NCI-H82 treated with DMSO at 0.1 percent for 48 hours (cell line): ENCODE measurements at regions not wholly inside any gene's neighbourhood (a gene's known extent, or its start where the extent isn't known, plus 50 kb on each side); places are given as distances from the start of the nearest gene placed in this dataset.

ENCODE experiments used
- DNase-seq: peaks from one replicate; lab custom pipeline; 2025; ENCODE audit not compliant: unreplicated experiment; lab: John Stamatoyannopoulos, UW

DNA sequence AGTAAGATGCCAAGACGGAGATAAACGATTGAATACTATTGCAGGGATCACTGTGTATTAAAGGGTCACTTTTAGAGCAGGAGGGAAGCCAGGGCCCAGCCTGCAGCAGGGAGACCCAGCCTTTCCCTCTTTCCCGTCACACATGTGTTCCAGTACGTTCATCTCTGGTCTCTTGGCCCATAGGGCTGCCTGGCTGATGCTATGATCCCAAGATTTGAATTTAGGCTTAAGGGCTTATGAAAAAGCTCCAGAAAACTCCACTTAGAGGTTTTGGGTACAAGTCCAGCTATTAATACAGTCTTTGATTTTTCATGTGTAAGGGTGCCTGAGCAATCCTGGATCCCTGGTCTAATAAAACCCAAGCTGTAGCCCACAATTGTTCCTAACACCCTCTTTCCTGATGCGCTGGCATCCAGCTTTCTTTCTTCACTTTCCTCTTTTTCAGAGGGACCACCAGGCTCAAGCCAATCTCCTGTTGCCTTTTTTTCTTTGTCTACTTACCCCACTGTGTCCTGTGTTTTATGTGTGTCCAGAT is 359.6 kb upstream of the USP24 start:
- DNase-seq: no peak

DNA sequence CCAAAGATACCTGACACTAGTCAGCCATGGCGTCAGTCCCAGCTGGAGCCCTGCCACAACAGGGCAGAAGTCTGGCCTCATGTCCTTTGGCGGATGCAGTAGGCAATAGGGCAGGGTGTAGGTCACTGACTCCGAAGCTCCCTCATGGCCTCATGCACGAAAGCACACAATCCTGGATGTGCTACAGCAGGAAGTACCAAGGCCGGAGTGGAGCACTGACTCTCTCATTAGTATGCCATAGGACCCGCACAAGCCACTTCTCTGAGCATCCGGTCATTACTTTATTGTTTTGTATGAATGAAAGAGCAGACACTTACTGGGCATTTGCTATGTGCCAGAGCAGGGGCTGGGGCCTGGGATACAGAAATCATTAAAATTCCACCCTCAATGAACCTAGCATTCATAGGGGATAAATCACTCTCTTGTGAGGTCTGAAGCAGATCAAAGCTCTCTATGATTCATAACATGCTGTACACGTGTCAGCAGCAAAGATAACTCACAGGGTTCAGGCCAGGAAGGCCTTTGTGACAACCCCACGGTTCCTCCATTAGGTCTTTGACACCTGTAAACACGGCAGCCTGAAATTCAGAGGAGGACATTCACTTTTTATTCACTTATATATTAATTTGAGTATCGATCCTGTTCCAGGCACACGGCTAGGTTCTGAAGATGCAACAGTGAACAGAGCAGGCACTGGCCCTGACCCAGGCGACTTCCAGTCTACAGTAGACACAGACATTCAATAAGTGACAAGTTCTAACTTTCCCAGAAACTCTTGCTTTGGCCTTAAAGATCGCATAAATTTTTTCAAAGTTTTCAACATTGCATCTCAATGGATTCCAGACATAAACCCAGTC is 357.9 kb upstream of the USP24 start:
- DNase-seq: no peak

- DNase-seq: no peak
Measured at GRCh38 chr1:55571767-55572166, 356.6 kb upstream of the USP24 start.

GRCh38 chr1:55569417-55569816 is 354.3 kb upstream of the USP24 start:
- no peak for DNase-seq

- DNase-seq: no peak
Measured at GRCh38 chr1:55568732-55569131, 353.6 kb upstream of the USP24 start.

GRCh38 chr1:55560266-55560665 is 345.1 kb upstream of the USP24 start:
- no peak for DNase-seq

GRCh38 chr1:55559842-55560241 is 344.7 kb upstream of the USP24 start:
- DNase-seq: no peak

DNA sequence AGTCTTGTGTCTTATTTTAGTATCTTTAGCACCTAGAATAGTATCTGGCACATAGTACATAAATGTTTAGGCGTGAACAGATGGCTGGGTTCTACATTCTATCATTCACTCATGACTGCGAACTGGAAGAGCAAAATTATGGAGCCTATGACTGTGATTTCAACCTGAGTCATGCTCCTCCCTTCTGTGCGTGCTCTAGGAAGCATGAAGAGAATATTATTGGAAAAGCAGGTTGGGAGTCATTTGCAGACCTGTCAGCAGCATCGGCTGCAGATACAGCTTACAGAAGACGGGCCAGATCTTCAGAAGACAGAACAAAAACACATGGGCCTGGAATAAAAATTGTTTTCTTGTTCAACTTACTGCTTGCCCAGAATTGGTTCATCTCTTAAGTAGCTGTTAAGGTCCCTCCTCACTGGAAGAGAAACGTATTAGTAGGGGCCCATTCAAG is 344.0 kb upstream of the USP24 start:
- no peak for DNase-seq

GRCh38 chr1:55558515-55558914 is 343.4 kb upstream of the USP24 start:
- DNase-seq: no peak

DNA sequence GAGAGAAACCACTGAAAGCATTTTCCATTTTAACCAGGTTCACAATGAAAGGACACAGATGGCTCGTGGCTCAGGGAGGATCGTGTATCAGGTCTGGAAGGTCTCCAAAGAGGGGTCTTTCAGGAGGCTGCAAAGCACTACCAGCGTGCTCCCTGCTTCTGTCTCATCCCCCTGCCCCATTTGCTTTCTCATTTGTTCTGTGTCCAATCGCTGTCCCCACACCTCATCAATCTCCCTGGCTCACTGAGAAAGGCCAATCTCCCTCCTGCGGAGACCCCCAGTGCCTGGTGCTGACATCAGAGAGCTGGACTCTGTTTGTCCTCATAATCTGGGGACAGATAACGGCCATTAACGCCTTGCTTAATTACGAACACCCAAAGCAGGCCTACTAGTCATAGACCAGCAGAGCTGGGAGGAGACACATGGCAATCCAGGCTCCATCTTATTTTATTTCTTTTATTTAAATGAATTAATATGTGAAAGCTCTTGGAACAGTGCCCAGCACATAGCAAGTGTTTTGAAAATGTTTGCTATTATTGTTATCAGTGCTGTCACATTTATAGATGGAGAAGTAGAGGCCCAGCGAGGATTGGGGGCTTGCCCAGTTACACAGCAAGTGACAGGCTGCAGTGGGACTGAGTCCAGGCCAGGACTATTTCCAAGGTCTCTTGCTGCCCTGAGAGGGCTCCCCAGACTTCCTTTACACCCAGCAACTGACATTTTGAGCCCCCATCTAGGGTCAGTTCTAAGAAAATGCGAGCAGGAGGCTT is 341.0 kb upstream of the USP24 start:
- no peak for DNase-seq

- DNase-seq: peak; percentile 80
Measured at GRCh38 chr1:55554611-55555010, 339.4 kb upstream of the USP24 start.

DNA sequence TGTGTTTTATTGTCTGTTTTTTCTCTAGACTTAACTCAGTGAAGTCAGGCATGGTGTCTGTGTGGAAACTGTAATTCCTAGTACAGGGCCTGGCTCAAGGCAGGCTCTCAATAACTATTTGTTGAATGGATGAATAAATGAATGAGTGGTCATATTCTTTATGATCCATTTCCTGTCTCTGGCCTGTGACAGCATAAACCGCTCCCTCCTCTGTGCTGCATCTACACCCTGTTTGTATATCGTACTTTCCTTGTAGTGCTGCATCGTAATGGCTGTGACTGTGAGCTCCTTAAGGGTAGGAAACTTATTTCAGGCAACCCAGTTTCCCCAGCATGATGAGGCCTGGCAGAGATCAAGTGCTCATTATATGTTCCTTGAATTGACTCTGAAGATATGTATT is 337.5 kb upstream of the USP24 start:
- no peak for DNase-seq

- peak; percentile 97 for DNase-seq
Measured at GRCh38 chr1:55547405-55547804, 332.2 kb upstream of the USP24 start.

- DNase-seq: no peak
Measured at GRCh38 chr1:55546553-55546952, 331.4 kb upstream of the USP24 start.

- DNase-seq: no peak
Measured at GRCh38 chr1:55544826-55545225, 329.7 kb upstream of the USP24 start.

DNA sequence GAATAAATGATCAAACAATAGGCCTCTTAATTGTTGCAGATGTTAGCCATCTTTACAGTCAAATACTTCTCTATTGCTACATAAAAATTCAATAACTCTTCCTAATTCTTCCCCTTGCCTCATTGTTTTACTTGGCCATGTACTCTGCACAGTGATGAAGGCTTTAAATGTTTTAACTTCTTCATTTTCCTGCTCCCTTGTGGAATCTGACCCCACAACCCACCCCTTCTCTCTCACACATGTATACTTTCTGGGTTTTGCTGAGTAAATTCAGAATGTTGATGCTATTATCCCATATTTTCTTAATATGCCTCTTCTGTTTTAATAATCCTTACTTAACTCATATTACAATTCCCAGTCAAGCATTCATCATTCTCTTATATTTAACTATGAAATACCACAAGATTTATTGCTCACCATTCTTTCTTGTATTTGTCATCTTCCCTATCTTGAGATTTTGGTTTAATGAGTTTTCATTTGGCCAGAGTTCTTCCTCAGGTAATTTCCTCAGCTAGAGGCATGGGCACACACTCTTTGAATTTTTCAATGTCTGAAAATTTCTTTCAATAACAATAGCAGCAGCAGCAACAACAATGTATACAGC is 327.8 kb upstream of the USP24 start:
- DNase-seq: no peak

DNA sequence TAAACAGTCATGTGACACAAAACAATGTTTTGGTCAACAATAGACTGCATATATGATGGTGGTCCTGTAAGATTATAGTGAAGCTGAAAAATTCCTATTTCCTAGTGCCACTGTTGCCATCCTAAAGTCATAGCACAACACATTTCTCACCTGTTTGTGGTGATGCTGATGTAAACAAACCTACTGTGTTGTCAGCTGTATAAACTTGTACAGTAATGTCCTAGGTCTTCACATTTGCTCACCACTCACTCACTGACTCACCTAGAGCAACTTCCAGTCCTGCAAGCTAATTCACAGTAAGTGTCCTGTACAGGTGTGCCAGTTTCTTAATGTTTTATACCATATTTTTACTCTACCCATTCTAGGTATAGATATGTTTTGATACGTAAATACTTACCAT is 326.1 kb upstream of the USP24 start:
- DNase-seq: no peak

- no peak for DNase-seq
Measured at GRCh38 chr1:55539652-55540512, 324.7 kb upstream of the USP24 start.

DNA sequence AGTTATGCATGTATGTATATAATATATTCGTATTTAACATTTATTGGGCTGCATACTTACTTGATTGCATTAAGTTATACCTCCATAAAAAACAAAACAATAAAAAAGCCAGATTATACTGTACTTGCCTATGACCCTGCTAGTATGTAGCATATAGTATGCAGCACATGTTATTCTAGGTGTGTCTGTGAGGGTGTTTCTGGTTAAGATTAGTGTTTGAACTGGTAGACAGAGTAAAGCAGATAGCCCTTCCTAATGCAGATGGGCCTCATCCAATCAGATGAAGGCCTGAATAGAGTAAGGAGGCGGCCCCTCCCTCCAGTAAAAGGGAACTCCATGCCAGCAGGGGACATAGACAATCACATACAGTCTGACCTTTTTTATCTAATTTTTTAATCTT is 323.3 kb upstream of the USP24 start:
- DNase-seq: no peak

- DNase-seq: no peak
Measured at GRCh38 chr1:55536545-55536865, 321.3 kb upstream of the USP24 start.
